GM18511 (cell line): ENCODE measurements at regions not wholly inside any gene's neighbourhood (a gene's known extent, or its start where the extent isn't known, plus 50 kb on each side); places are given as distances from the start of the nearest gene placed in this dataset.
A peak's percentile ranks its signal among the peaks of the same experiment; 100 is the strongest.
"Not testable (repeated sequence)": the region's sequence is repeated elsewhere in the genome, so short reads cannot be mapped to it uniquely, and the experiment has no call there.

ENCODE experiments used
- ATAC-seq: cut with Tn5 transposase; IDR thresholded peaks from one replicate; pipeline ENCODE4 v1.9.1; 2021; ENCODE audit warnings: mild to moderate bottlenecking, moderate library complexity; ENCODE audit not compliant: unreplicated experiment

GRCh38 chr5:164071671-164072070 lies 566.3 kb downstream of the MAT2B start:
- no peak for ATAC-seq

GRCh38 chr5:164073081-164073480 lies 567.7 kb downstream of the MAT2B start:
- no peak for ATAC-seq

GRCh38 chr5:164076556-164076955 lies 571.1 kb downstream of the MAT2B start:
- ATAC-seq, result no peak

GRCh38 chr5:164090358-164090757 lies 584.9 kb downstream of the MAT2B start:
- ATAC-seq, result no peak

GRCh38 chr5:164091836-164092235 lies 586.4 kb downstream of the MAT2B start:
- ATAC-seq, result no peak

- ATAC-seq, result no peak
These were observed 588.9 kb downstream of the MAT2B start for GRCh38 chr5:164094291-164094690.

GRCh38 chr5:164097749-164098148 lies 592.3 kb downstream of the MAT2B start:
- ATAC-seq, result no peak

- ATAC-seq, result no peak
These were observed 593.1 kb downstream of the MAT2B start for GRCh38 chr5:164098531-164098930.

- no peak for ATAC-seq
These were observed 593.6 kb downstream of the MAT2B start for GRCh38 chr5:164098979-164099378.

GRCh38 chr5:164115420-164115819 lies 610.0 kb downstream of the MAT2B start:
- no peak for ATAC-seq

- ATAC-seq, result peak; percentile 85
These were observed 614.5 kb downstream of the MAT2B start for GRCh38 chr5:164119806-164120447.

- no peak for ATAC-seq
These were observed 622.1 kb downstream of the MAT2B start for GRCh38 chr5:164127527-164127926.

GRCh38 chr5:164132358-164132757 lies 626.9 kb downstream of the MAT2B start:
- no peak for ATAC-seq

GRCh38 chr5:164137095-164137494 lies 631.7 kb downstream of the MAT2B start:
- ATAC-seq, result no peak

- ATAC-seq, result peak; percentile 82
These were observed 634.0 kb downstream of the MAT2B start for GRCh38 chr5:164139423-164139822.

GRCh38 chr5:164145458-164145857 lies 640.0 kb downstream of the MAT2B start:
- ATAC-seq, result no peak

- ATAC-seq, result no peak
These were observed 640.8 kb downstream of the MAT2B start for GRCh38 chr5:164146223-164146622.

- no peak for ATAC-seq
These were observed 642.9 kb downstream of the MAT2B start for GRCh38 chr5:164148292-164148691.

GRCh38 chr5:164152539-164152938 lies 647.1 kb downstream of the MAT2B start:
- not testable (repeated sequence) for ATAC-seq

GRCh38 chr5:164153469-164154172 lies 648.2 kb downstream of the MAT2B start:
- peak; percentile 53 for ATAC-seq

GRCh38 chr5:164170814-164171213 lies 665.4 kb downstream of the MAT2B start:
- ATAC-seq, result no peak

- no peak for ATAC-seq
These were observed 669.7 kb downstream of the MAT2B start for GRCh38 chr5:164175083-164175482.

GRCh38 chr5:164179406-164179805 lies 674.0 kb downstream of the MAT2B start:
- no peak for ATAC-seq
